ENCODE measurements at regions not wholly inside any gene's neighbourhood (a gene's known extent, or its start where the extent isn't known, plus 50 kb on each side); places are given as distances from the start of the nearest gene placed in this dataset.

DNA sequence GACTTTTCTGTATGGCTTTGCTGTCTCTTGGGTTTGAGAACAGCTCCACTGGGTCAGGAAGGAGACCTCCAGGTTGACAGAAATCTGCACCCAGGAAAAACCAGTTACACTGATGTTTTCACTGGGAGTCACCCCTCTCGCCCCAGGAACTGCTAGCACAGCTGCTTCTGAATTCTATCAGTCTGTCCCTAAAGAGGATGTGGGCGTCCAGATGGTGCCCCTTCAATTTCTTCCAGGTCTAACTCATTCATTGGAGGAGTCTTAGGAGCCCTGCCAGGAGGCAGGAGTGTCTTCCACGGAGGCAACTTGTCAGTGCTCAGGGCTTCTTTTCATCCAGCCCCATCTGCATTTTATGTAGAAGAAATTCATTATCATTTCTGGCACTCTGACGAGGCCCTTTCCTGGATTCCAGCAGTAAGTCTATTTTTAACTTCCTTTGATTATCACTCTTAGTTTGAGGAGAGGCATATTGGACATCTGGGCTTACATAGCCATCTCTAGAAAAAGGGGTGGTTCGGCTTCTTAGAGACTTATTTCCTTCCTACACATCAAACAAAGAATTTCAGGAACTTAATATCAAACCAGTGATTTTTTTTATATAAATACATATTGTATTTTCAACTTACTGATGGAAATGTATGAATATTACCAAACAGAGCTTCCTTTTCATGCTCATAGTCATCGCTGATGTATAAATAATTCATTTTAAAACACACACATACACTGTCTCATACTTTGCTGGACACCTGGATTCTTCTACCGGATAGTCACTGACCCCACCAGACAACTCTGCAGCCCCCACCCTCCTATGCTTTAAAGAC is 148.8 kb downstream of the IRX2 start:
- DNase-seq, result no peak

DNA sequence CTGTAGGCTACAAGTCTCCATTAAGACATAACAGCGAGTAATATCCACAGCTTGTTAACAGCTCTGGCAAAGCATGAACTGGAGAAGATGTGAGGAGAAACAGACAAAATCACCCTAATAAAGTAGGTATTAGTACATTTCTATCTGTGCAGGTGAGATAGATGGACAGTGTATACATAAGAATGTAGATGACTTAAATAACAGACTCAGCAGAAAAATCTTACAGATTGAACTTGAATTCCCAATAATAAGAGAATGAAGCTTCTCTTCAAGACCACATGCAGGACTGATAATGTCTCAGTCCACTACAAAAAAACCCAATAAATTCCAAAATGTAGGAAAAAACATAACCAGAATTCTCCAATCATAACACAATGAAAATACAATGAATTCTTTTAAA is 153.0 kb downstream of the IRX2 start:
- DNase-seq, result no peak

DNA sequence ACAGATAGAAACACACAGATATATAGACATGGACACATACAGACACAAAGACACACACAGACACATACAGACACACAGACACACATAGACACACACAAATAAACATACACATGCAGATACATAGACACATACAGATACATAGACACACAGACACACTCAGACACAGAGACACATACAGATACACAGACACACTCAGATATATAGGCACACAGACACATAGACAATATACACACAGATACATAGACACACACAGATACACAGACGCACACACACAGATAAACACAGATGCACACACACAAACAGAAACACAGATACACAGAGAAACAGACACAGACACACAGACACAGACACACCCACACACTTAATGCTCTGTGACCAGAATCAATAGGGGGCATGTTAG is 156.8 kb downstream of the IRX2 start:
- DNase-seq, result no peak

DNA sequence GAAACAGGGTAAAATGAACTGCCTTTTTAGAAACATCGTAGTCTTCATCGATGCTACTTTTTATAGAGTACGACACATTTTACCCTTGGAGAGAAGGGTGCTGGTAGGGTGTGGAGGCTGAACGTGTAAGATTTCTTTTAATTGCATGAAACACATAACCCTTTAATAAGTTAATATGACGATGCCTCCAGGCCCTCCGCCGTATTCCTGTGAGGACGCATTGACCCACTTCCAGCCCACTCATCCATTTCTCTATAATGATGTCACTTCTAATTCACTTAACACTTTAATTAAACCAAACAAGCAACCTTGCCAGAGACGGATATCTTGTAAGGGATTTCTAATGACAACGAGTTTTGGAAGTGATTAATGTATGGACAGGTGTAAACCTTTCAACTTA is 158.7 kb downstream of the IRX2 start:
- DNase-seq, result no peak

DNA sequence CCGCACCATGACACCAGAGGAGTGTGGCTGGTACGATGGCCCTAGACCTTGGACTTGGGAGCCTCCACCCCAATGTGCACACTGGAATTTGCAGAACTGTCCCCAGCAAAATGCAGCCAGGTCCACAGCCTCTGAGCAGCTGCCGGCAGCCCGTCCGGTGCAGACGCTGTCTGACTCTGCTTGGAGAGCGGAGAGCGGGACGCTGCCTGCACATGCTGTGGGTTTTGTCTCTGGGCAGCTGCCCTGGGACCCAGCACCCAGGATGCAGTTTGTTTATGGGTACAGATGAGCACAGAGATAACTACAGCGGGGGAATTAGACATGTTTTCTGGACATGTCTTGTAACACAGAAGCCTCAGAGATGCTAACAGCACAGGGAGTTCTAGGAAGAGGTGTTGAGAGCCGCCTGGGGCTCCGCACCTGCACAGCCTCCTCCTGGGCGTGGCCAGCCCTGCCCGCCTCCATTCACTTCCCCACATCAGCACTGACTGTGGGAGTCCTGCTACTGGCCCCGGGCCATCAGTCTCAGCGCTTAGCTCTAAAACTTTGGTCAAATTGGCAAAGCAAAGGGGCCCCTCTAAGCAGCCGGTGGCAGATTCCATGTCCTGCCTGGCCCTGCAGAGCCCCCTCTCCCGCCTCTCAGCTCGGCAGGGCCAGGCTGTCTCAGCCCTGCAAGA is 159.6 kb downstream of the IRX2 start:
- no peak for DNase-seq

GRCh38 chr5:2588850-2589501 is 162.5 kb downstream of the IRX2 start:
- no peak for DNase-seq

DNA sequence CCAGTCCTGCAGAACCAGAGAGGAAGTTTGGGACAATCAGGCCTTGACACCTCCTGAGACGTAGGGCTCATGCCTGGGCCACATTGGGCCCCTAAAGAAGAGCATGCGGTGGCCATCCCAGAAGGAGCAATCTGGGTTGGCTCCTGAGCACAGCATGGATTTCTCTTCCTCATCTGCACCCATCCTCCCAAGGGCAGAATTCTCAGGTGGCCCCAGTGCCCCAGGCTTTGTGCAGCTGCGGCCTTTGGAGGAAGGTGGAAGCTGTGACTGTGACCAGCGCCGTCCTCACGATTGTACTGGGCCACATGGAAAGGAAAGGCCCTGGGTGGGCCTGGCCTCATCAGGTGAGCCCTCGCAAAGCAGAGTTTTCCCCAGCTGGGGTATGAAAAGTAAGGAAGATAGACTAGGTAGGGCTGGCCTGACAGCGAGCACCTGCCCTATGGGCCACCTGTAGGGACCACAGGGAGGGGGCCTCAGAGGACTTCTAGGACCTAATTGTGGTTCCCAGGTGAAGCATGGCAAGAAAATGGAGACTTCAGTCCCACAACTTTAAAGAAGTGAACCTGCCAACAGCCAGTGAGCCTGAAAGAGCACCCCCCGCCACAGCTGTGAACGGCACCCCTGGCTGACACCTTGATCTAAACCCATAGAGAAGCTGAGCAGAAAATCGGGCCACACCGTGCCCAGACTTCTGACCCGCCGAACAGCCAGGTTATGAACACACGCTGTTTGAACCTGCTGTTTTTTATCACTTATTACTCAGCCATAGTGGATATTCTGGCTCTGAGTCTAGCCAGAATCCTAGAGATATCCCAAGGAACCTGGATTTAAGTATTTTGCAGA is 164.1 kb downstream of the IRX2 start:
- no peak for DNase-seq

GRCh38 chr5:2586016-2586715 is 165.3 kb downstream of the IRX2 start:
- no peak for DNase-seq

DNA sequence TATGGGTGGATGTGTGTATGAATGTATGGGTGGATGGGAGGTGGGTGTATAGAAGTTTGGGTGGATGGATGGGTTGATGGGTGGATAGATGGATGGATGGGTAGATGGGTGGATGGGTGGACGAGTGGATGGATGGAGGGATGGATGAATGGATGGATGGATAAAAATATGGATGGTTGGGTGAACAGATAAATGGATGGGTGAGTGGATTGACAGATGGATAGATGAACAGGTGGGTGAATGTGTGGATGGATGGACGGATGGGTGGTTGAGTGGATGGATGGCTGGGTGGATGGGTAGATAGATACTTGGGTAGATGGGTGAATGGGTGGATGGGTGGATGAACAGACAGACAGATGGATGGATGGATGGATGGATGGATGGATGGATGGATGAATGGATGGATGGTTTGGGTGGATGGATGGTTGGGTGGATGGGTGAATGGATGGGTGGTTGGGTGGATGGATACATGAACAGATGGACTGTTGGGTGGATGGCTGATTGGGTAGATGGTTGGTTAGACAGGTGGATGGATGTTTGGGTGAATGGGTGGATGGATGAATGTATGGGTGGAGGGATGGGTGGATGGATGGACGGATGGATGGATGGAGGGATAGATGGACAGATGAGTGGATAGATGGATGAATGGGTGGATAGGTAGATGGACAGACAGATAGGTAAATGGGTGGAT is 166.8 kb downstream of the IRX2 start:
- no peak for DNase-seq

GRCh38 chr5:2582507-2582906 is 169.0 kb downstream of the IRX2 start:
- no peak for DNase-seq

DNA sequence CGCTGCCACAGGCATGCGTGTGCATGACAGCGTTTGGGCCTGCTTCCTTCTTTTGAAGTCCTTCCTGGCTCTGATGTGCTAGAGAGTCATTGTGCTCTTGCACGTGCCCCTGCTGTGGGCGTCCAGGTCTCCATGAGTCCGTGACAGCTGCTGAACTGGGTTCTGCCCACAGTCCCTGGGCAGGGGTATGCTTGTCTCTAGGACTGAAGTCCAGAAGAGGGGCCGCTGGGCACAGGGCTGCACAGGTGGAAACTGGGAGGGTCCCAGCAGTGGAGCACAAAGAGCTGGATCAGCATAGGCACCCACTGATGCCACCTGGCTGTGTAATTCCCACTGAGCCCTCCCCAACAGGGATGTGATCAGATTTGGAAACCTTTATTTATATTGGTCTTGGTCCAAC is 169.4 kb downstream of the IRX2 start:
- no peak for DNase-seq

GRCh38 chr5:2581418-2581817 is 170.1 kb downstream of the IRX2 start:
- no peak for DNase-seq

DNA sequence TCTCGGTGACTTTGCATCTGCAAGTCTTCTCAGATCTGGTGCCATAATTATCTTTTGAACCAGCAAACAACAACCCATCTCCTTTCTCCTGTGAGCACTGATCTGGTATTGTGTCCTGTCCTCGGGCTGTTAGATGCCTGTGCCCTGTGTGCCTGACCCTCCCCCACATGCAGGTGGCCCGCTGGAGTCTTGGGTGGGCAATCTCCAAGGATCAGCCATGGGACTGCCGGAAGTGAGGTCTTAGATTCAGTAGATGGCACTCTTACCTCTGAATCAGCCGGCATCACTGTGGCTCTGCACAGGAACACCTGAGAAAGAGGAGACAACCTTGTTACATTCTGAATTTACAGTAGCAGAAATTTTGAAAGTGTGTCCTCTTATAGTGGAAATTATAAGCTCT is 172.4 kb downstream of the IRX2 start:
- no peak for DNase-seq

GRCh38 chr5:2577312-2578036 is 174.0 kb downstream of the IRX2 start:
- DNase-seq, result no peak

DNA sequence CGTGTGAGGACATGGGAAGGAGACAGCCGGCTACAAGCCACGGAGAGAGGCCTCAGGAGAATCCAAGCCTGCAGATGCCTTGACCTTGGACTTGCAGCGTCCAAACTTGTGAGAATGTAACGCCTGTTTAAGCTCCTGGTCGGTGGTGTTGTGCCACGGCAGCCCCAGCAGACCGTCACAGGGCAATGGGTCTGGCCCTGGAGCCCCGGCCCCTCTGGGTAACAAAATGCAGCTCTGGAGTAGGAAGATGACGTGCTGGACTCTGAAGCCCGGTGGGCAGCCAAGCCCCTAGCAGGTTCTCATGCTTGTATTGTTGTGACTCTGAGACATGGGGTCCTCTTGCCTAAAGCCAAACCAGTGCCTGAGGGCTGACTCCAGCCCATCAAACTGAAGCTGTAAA is 174.7 kb downstream of the IRX2 start:
- DNase-seq, result no peak

DNA sequence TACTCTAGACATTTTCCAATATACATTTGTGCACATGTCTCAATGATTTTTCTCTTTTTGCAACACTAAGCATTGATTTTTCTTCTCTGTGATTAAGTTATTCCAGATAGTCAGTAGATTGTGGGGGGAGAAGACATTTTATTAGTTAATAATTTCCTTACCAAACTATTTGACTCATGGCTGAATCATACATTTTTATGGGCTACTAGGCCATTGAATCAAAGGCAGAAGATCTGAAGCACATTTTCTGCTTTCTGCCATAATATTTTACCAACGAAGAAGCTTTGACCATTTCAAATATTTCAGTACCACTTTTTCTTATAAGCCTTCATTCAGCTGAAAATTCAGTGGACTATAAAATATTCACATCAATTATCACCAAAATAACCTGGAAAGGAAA is 175.6 kb downstream of the IRX2 start:
- no peak for DNase-seq

DNA sequence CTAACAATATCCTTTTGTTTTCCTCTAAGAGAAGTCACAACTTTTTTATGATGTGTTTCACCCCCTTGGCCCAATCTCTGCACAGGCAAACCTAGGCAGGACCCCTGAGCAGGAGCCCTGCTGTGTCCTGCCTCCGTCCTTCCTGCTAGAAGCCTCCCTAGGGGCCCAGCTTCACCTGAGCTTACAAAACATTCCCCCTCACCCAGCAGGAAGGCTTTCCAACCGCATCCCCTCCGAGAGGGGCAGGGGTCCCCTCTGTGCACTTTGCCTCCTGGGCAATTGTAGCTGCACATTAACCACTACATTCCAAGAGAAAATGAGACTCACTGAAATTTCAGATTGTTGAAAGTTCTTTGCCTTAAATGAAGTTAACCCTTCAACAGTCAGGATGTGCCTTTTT is 176.2 kb downstream of the IRX2 start:
- no peak for DNase-seq

- no peak for DNase-seq
Measured at GRCh38 chr5:2574155-2574554, 177.3 kb downstream of the IRX2 start.

DNA sequence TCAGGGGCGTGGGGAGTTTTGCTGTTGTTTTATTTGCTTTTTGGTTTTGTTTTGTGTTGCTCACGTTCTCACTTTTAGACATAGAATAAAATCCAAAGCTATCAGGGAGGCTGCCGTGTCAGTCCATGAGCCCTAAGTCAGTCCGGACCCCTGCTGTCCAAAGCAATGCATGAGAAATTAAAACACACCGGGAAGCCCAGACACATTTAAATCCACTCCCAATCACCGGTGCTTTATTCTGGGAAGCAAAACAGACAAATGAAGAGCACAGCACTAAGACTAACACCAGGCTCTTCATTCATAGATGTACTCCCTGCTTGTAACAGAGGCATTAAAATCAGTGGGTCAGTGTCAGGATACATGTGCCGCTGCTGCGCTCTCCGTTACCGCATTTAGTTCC is 180.9 kb downstream of the IRX2 start:
- DNase-seq, result no peak

- DNase-seq, result no peak
Measured at GRCh38 chr5:2569774-2570542, 181.5 kb downstream of the IRX2 start.

Data from T-helper 2 cell (primary cell).